ENCODE measurements at regions not wholly inside any gene's neighbourhood (a gene's known extent, or its start where the extent isn't known, plus 50 kb on each side); places are given as distances from the start of the nearest gene placed in this dataset.

- TF ChIP-seq POLR2A (IDR thresholded peaks at IDR 0.05; ENCODE audit: low read depth, low read length) (no peak), POLR2AphosphoS5 (IDR thresholded peaks at IDR 0.05; ENCODE audit: low read depth, low read length) (no peak), TAF1 (IDR thresholded peaks at IDR 0.05; ENCODE audit: low read depth, low read length) (no peak), SPI1 (IDR thresholded peaks at IDR 0.05; ENCODE audit: low read depth, low read length) (no peak)
Measured at GRCh38 chr1:194862129-194862528, 1675.7 kb upstream of the B3GALT2 start.
